Keratinocyte (primary cell): ENCODE measurements at regions not wholly inside any gene's neighbourhood (a gene's known extent, or its start where the extent isn't known, plus 50 kb on each side); places are given as distances from the start of the nearest gene placed in this dataset.

Source experiments
- DNase-seq: peaks from one replicate; pipeline ENCODE4 v3.0.0-alpha.2; 2011; ENCODE audit warnings: low read depth, missing footprints, low spot score
- FAIRE-seq: peaks from 2 replicates; lab custom pipeline; 2011; peaks lifted over from hg19 to GRCh38; lab: Jason Lieb, UNC
- H2AFZ ChIP-seq: 2 replicates; pipeline ENCODE4 v1.6.0; 2012; ENCODE audit warnings: low read length, control low read depth, inconsistent platforms; ENCODE audit not compliant: control insufficient read depth
- H3K27ac ChIP-seq: 2 replicates; pipeline ENCODE4 v1.5.1; 2011; ENCODE audit warnings: low read length; ENCODE audit not compliant: control insufficient read depth, insufficient read depth
- H3K27me3 ChIP-seq: 3 replicates; pipeline ENCODE4 v1.6.0; 2011; ENCODE audit warnings: low read length; ENCODE audit not compliant: control insufficient read depth, insufficient read depth; ENCODE audit errors: extremely low read depth
- H3K36me3 ChIP-seq, 2 experiments: 2 replicates in 1 of 2; 3 replicates in 1 of 2; pipeline ENCODE4 v1.5.1; 2011; ENCODE audit warnings: low read length in 2 of 2, mild to moderate bottlenecking in 1 of 2; ENCODE audit not compliant: control insufficient read depth in 2 of 2, insufficient read depth in 2 of 2; ENCODE audit errors: extremely low read depth in 1 of 2
- H3K4me1 ChIP-seq: 3 replicates; pipeline ENCODE4 v1.5.1; 2011; ENCODE audit warnings: low read length; ENCODE audit not compliant: control insufficient read depth, insufficient read depth; ENCODE audit errors: extremely low read depth
- H3K4me2 ChIP-seq: 3 replicates; pipeline ENCODE4 v1.6.0; 2011; ENCODE audit warnings: low read depth, low read length; ENCODE audit not compliant: control insufficient read depth, insufficient read depth; ENCODE audit errors: extremely low read depth
- H3K4me3 ChIP-seq, 3 experiments: fragments of 200-600 bp in 1 of 3; sonication (generic) in 1 of 3; 2 replicates in 2 of 3; 3 replicates in 1 of 3; pipeline ENCODE4 v1.5.1; 2011 to 2016; ENCODE audit warnings: low read length in 3 of 3, mild to moderate bottlenecking in 3 of 3, control low read depth in 2 of 3, inconsistent platforms in 1 of 3, low read depth in 1 of 3, mixed read lengths in 1 of 3, mixed run types in 1 of 3, moderate library complexity in 1 of 3; ENCODE audit not compliant: control insufficient read depth in 2 of 3, insufficient read depth in 2 of 3; ENCODE audit errors: extremely low read depth in 1 of 3
- H3K79me2 ChIP-seq: 2 replicates; pipeline ENCODE4 v1.6.0; 2012; ENCODE audit warnings: low read length; ENCODE audit not compliant: control insufficient read depth, insufficient read depth
- H3K9ac ChIP-seq: 3 replicates; pipeline ENCODE4 v1.6.0; 2011; ENCODE audit warnings: low read length; ENCODE audit not compliant: control insufficient read depth, insufficient read depth; ENCODE audit errors: extremely low read depth
- H3K9me1 ChIP-seq: 3 replicates; pipeline ENCODE4 v1.6.0; 2011; ENCODE audit warnings: low read length; ENCODE audit not compliant: control insufficient read depth, insufficient read depth; ENCODE audit errors: extremely low read depth
- H3K9me3 ChIP-seq: 2 replicates; pipeline ENCODE4 v1.5.1; 2012; ENCODE audit warnings: low read depth, low read length; ENCODE audit not compliant: control insufficient read depth
- H4K20me1 ChIP-seq: 3 replicates; pipeline ENCODE4 v1.6.0; 2011; ENCODE audit warnings: low read length; ENCODE audit not compliant: control insufficient read depth, insufficient read depth; ENCODE audit errors: extremely low read depth
- EZH2 ChIP-seq: IDR thresholded peaks from one replicate; pipeline ENCODE4 v1.6.1; 2012; ENCODE audit warnings: inconsistent platforms, mild to moderate bottlenecking, low read length, moderate library complexity
- dilution Hi-C: fragments of 300-500 bp; cut with MboI; formaldehyde crosslinking; loops from one replicate; pipeline ENCODE4 v1.7.0; 2020; ENCODE audit warnings: low sequenced_read_pairs; ENCODE audit not compliant: extremely low pct_ligation_motif_present
- TF ChIP-seq, protein P1 (sequence below), 3 experiments: IDR thresholded peaks in 1 of 3; conservative IDR thresholded peaks in 1 of 3; optimal IDR thresholded peaks in 1 of 3; 2 replicates in 2 of 3; 3 replicates in 1 of 3; pipeline versions ENCODE3 to v1.5.1; 2011; ENCODE audit warnings: low read length in 3 of 3, mild to moderate bottlenecking in 3 of 3, moderate library complexity in 2 of 3, control low read depth in 1 of 3, inconsistent platforms in 1 of 3; ENCODE audit not compliant: insufficient read depth in 2 of 3; ENCODE audit errors: extremely low read depth in 1 of 3

DNA sequence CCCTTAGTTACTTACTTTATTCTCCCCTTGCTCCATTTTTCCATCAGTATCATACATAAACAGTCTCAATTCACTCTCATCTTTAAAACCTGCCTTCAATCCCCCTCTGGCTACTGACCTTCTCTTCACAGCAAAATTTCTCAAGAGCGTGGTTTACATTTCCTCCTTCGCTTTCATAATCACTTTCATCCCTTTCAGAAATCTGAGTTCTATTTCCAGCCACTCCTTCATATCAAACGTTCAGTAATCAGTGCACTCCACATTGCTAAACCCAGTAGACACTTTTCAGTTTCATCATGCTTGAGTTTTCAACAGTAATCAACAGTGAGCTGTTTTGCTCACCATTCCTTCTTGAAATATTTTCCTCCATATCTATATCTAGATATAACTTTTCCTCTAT lies 176.7 kb upstream of the HSF2 start:
- H3K4me1 ChIP-seq = no peaks in the 10 kb centered on the region
- FAIRE-seq = no peak
- H3K79me2 ChIP-seq = no peaks in the 10 kb centered on the region
- no peaks in the 10 kb centered on the region for H4K20me1 ChIP-seq
- TF ChIP-seq EZH2 = no peak
- TF ChIP-seq, protein P1, sequence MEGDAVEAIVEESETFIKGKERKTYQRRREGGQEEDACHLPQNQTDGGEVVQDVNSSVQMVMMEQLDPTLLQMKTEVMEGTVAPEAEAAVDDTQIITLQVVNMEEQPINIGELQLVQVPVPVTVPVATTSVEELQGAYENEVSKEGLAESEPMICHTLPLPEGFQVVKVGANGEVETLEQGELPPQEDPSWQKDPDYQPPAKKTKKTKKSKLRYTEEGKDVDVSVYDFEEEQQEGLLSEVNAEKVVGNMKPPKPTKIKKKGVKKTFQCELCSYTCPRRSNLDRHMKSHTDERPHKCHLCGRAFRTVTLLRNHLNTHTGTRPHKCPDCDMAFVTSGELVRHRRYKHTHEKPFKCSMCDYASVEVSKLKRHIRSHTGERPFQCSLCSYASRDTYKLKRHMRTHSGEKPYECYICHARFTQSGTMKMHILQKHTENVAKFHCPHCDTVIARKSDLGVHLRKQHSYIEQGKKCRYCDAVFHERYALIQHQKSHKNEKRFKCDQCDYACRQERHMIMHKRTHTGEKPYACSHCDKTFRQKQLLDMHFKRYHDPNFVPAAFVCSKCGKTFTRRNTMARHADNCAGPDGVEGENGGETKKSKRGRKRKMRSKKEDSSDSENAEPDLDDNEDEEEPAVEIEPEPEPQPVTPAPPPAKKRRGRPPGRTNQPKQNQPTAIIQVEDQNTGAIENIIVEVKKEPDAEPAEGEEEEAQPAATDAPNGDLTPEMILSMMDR (optimal IDR thresholded peaks at IDR 0.05 in 1 of 3, IDR thresholded peaks at IDR 0.05 in 1 of 3, conservative IDR thresholded peaks at IDR 0.05 in 1 of 3; ENCODE audit: extremely low read depth in 1 of 3, insufficient read depth in 2 of 3, low read length in 3 of 3) = no peak
- H3K4me2 ChIP-seq = no peak overlapping the region
- no peaks in the 10 kb centered on the region for H3K9me3 ChIP-seq
- dilution Hi-C loops = no loop called here
- no peak overlapping the region for H2AFZ ChIP-seq
- no peak overlapping the region for H3K9ac ChIP-seq
- no peaks in the 10 kb centered on the region for H3K27me3 ChIP-seq
- no peak for DNase-seq
- H3K4me3 ChIP-seq = no peak overlapping the region
- H3K27ac ChIP-seq = no peak overlapping the region
- H3K36me3 ChIP-seq = no peaks in the 10 kb centered on the region
- no peaks in the 10 kb centered on the region for H3K9me1 ChIP-seq

DNA sequence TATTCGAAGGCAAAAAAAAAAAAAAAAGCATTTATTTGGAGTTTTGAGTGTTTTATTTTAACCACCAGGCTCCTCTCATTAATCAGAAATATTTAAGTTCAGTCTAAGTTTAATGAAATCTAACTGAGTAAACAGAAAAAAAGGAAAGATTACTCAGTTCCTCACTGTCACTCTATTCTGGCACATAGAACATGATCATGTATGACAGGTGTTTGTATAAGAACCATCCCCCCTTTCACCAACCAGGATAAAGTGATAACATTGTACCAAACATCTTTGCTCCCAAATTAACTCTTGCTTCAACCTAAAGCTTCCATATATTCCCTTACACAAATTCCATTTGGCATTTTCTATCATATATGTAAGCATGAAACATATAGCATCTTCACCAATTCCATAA lies 176.2 kb upstream of the HSF2 start:
- Histone ChIP-seq H3K4me1 (no peaks in the 10 kb centered on the region), H3K4me3 (no peak overlapping the region), H3K9ac (no peak overlapping the region), H3K36me3 (no peaks in the 10 kb centered on the region), H4K20me1 (no peaks in the 10 kb centered on the region), H3K79me2 (no peaks in the 10 kb centered on the region), H2AFZ (no peak overlapping the region), H3K9me3 (no peaks in the 10 kb centered on the region), H3K27ac (no peak overlapping the region), H3K27me3 (no peaks in the 10 kb centered on the region), H3K9me1 (no peaks in the 10 kb centered on the region), H3K4me2 (no peak overlapping the region)
- TF ChIP-seq EZH2 = no peak
- TF ChIP-seq, protein P1 (optimal IDR thresholded peaks at IDR 0.05 in 1 of 3, IDR thresholded peaks at IDR 0.05 in 1 of 3, conservative IDR thresholded peaks at IDR 0.05 in 1 of 3; ENCODE audit: extremely low read depth in 1 of 3, insufficient read depth in 2 of 3, low read length in 3 of 3) = no peak
- no peak for DNase-seq
- dilution Hi-C loops = no loop called here
- FAIRE-seq = no peak
